ENCODE measurements at regions not wholly inside any gene's neighbourhood (a gene's known extent, or its start where the extent isn't known, plus 50 kb on each side); places are given as distances from the start of the nearest gene placed in this dataset.
"Not testable (repeated sequence)": the region's sequence is repeated elsewhere in the genome, so short reads cannot be mapped to it uniquely, and the experiment has no call there.

- DNase-seq, result no peak
Measured at GRCh38 chr2:173467751-173468150, 113.1 kb downstream of the CDCA7 start.

- no peak for DNase-seq
Measured at GRCh38 chr2:173468266-173468793, 113.7 kb downstream of the CDCA7 start.

DNA sequence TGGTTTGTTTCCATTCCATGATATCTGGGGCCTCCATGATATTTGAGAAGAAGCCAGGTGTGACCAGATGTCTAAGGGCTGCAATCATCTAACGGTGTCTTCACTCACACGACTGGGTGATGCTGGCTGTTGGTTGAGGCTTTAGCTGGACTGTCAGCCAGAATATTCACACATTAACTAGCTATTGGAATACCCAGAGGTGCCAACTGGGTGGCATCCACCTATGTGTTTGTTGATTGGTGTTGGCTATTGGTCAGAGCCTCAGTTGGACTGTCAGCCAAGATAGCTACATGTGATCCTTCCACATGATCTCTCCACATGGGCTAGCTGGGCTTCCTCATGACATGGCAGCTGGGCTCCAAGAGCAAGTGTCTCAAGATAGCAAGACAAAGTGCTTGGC is 117.4 kb downstream of the CDCA7 start:
- DNase-seq, result no peak

- DNase-seq, result no peak
Measured at GRCh38 chr2:173483137-173483536, 128.5 kb downstream of the CDCA7 start.

DNA sequence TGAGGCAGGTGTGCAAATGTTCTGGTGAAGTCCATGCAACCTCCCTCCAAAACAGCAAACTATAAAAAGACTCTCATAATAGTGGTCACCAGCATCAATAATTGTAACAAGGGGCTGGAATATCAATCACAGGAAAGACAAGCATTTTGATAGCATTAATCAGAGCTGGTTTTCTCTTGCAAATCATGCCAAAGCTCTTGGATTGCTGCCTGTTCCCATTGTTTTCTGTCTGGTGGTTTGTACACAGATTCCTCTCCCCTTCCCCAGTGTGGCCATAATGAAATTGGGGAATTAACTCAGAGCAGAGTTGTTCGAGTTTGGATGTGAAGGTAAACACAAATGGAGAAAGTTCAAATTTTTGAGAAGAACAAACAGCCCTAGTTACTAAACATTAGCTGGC is 134.2 kb downstream of the CDCA7 start:
- DNase-seq, result no peak

- no peak for DNase-seq
Measured at GRCh38 chr2:173491418-173491817, 136.7 kb downstream of the CDCA7 start.

GRCh38 chr2:173493874-173494273 is 139.2 kb downstream of the CDCA7 start:
- no peak for DNase-seq

- DNase-seq, result no peak
Measured at GRCh38 chr2:173496746-173497145, 142.1 kb downstream of the CDCA7 start.

DNA sequence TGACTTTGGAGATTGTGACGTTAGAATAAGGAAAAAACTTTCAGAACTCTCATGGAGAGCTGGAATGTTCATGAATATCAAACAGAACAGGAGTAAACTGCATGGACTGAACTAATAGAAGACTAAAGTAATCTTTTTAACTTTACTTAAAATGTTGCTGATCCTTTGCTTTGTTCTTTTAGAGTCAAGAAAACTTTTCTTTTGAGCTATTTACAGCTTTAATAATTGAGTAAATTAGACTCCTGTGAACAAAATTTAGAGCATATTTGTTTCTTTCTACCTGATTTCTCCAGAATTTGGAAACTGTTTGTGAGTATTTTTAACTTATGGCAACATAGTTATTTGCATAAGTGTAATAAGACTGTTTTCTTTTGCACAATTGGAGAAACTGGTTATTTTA is 146.3 kb downstream of the CDCA7 start:
- no peak for DNase-seq

GRCh38 chr2:173502296-173502695 is 147.6 kb downstream of the CDCA7 start:
- no peak for DNase-seq

GRCh38 chr2:173511357-173511756 is 156.7 kb downstream of the CDCA7 start:
- DNase-seq, result no peak

- no peak for DNase-seq
Measured at GRCh38 chr2:173511942-173512341, 157.3 kb downstream of the CDCA7 start.

DNA sequence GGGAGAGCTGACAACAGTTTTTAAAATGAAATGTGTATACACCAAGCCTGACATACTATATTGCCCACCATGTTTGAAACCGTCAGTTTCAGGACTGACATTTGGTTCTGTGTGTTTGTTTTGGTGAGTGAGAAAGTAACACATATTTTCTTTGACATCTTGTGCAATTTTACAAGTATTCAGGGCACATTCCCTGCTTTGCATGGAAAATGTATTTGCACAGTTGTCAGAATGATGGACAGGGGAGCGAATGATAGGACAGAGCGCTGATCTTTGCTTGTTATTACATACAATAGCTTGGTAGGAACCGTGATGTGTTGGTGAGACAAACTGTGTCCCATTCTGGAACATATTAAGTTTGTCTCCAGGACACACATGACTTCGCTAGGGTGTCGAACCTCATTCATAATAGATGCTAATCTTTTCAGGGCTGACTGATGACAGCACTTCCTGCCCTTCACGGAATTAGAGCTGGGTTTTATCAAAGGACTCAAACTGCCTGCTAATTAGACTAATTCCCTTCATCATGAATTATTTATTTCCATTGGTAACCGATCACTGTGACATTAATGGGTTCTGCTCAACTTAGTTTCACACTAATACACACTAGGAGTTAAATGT is 158.5 kb downstream of the CDCA7 start:
- no peak for DNase-seq

- DNase-seq, result no peak
Measured at GRCh38 chr2:173520918-173521317, 166.2 kb downstream of the CDCA7 start.

- DNase-seq, result no peak
Measured at GRCh38 chr2:173521450-173522192, 166.9 kb downstream of the CDCA7 start.

DNA sequence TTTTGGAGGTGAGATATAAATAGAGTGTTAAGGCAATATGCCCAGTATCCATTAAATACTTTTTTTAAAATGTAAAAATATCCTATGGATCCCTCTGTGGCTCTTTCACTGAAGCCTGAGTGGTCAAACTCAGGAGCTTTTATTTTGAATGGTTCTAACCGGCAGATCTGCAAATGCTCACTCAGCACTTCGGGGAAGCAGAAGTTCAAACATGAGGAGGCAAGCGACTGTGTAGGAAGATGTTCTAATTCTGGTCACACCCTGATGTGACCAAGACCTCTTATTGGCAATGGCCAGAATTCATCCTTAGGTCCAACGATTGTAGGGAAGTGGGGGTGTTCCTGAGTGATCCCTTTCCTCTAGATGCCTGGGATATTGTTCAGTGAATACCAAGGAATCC is 168.8 kb downstream of the CDCA7 start:
- peak; percentile 41 for DNase-seq

DNA sequence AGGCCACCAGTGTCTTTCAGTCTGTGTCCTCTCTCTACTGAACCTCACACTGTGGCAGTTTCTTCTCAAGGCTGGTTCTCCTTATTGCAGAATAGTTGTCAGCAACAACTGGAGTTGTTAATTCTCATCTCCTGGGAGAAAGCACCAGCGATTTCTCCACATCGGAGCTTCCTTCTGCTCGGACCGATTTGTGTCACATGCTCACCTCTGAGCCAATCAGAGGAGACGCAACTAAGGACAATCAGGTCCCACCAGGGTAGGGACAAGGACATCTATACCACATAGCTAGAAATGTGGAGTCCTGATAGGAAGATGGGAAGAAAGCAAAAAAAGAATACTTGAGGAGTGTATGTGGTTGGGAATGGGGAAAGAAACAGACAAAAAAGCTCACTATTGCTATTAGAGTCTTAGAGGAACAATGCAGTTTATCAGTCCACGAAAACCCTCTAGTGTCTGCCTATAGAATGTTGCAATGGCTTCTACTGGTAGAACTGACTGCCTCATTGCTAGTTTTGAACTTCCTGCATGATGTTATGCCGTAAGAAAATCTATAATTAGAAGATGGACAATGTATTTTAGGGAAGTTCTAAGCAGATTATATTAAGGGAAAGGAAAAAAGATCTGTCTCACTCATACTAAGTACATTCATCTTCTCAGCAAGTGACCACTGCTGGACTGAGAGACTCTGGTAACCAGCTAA is 169.7 kb downstream of the CDCA7 start:
- DNase-seq, result no peak

GRCh38 chr2:173532732-173533531 is 178.3 kb downstream of the CDCA7 start:
- DNase-seq, result not testable (repeated sequence)

GRCh38 chr2:173537694-173538093 is 183.0 kb downstream of the CDCA7 start:
- no peak for DNase-seq

- DNase-seq, result no peak
Measured at GRCh38 chr2:173539615-173540014, 184.9 kb downstream of the CDCA7 start.

- DNase-seq, result no peak
Measured at GRCh38 chr2:173544641-173545363, 190.1 kb downstream of the CDCA7 start.

Data from muscle of arm (tissue), 1 donor.